HG03280 (cell line): ENCODE measurements at regions not wholly inside any gene's neighbourhood (a gene's known extent, or its start where the extent isn't known, plus 50 kb on each side); places are given as distances from the start of the nearest gene placed in this dataset.

ENCODE experiments used
- ATAC-seq: cut with Tn5 transposase; IDR thresholded peaks from one replicate; pipeline ENCODE4 v1.9.1; 2021; ENCODE audit warnings: mild to moderate bottlenecking, moderate library complexity; ENCODE audit not compliant: unreplicated experiment

DNA sequence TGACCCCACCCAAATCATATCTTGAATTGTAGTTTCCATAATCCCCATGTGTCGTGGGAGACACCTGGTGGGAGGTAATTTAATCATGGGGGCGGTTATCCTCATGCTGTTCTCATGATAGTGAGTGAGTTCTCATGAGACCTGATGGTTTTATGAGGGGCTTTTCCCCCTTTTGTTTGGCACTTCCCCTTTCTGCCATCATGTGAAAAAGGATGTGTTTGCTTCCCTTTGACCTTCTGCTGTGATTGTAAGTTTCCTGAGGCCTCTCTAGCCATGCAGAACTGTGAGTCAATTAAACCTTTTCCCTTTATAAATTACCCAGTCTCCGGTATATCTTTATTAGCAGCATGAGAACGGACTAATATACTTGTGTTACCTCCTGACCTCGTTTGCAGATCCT, 156.6 kb upstream of the MTNR1B start:
- no peak for ATAC-seq

DNA sequence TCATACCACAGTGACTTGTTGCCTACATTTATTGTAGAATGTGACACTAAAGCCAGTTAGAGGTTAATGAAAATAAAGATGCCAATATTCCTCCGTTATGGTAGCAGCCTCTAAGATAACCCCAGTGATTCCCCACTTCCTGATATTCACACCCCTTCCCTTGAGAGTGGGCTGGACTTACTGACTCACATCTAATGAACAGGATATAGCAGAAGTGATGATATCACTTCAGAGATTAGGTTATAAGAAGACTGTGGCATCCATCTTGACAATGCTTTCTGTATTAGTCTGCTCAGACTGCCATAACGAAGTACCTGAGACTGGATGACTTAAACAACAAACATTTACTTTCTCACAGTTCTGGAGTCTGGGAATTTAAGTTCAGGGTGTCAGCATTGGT, 149.6 kb upstream of the MTNR1B start:
- ATAC-seq, result no peak

DNA sequence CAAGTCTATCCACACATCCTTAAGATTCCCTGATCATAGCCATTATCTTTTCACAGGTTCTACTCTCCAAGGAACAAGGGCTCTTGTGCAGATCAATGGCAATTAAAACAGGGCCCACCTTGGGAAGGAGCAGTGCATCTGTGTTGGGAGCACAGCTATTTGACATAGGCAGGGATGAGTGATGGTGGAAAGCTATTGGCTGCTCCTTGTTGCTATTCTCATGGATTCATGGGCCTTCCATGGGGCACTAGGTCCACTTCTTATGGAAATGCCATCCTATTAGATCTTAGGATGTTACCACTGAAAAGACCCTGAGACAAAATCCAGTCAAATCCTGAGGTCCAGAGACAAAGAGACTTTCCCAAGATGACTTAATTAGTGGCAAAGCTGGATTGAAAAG, 148.6 kb upstream of the MTNR1B start:
- no peak for ATAC-seq

DNA sequence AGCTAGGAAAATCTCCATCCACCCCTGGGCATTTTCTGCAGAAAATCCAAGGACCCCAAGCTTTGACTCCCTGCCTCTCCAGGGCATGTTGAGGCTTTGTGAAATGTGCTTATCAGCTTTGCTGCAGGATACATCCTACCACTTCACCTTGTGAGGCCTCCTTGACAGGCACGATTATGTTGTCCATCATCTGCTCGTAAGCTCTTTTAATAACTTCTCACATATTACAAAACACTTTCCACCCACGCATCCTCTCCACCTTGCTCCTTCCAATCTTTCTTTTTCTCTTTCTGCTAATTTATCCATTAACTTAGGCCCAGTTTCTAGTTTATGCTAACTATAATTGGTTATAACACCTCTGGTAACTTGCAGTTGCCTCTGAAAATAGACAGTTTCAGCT, 147.0 kb upstream of the MTNR1B start:
- no peak for ATAC-seq

DNA sequence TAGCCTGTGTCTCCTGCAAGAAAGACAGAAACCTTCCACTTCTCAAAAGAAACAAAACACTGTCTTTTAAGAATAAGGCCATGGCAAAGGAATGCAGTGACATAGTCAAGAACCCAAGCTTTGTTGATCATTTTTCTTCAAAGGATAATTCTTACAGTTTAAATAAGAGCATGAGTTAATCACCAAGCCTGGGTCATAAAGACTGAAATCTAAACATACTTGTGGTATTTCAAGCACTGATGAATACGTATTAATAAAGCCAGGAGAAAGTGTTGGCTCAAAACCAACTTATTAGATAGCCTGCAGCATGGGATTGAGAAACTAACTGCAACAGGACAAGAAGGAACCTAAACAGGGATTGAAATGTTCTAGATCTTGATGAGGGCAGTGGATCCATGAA, 143.3 kb upstream of the MTNR1B start:
- no peak for ATAC-seq

DNA sequence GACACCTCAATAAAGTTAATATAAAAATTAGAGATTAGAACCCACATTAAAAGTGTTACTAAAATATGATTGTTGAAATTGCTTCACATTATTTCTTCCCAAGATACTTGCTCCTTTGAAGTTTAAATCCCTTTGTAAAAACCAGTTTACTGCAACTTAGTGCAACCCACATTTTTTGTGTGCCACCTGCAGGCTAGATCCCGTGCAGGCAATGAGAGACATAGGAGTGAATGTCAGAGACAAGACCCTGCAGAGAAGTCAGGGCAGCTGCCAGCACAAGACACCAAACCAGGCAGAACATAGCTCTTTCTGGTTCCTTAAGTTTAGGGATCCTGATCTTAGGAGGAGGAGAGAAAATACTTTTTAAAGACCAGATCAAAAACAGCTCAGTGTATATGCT, 142.8 kb upstream of the MTNR1B start:
- ATAC-seq, result no peak

DNA sequence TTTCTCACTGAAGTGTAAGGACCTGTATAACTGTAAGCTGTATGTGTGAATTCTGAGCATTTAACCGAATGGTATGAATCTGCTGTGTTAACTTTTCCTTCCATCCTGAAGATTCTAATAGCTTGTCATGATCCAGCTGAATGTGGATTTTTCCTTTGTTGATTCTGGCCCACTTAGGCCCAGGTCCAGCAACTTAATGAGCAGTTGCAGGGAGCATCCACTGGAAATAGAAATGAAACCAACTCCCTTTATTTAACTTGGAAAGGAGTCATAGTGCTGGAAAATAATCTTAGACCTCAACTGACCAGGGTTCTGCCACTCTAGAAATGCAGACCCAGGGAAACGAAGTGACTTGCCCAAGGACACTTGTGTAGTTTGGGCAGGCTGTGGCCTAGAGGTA, 142.3 kb upstream of the MTNR1B start:
- ATAC-seq, result no peak

DNA sequence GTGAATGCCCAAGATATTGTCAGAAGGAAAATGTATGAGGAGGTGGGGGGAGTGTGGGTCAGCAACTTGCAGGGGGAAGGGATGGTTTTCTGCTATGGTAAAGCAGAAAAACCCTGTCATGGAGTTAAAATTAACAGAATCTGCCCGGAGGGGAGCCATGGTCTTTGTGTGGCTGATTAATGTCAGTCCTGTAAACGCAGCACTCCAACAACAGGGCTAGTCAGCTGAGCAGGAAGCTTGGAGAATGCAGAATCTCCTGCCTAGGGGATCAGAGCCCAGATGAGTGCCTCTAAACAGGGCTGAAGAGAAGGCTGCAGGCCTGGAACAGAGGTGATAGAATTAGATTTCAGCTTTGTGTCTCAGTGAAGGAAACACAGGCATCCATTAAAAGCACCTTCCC, 140.9 kb upstream of the MTNR1B start:
- ATAC-seq, result no peak

DNA sequence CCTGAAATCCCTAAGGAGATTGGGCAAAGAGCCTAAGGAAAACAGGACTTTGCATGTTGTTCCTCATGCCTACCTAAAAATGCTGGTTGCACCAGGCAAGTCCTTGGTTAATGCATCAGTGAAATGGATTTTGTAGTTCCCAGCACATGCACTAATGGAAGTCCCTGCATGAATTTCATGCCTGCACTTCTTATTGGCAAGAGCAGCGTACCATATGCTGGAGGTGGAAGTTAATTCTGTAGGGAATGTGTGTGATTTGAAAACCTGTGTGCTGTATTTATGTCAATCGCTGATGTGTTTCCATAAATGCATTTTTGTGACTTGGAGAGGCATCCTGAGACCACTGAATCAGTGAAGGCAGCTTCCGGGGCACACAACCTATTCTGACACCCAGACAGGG, 140.3 kb upstream of the MTNR1B start:
- no peak for ATAC-seq

DNA sequence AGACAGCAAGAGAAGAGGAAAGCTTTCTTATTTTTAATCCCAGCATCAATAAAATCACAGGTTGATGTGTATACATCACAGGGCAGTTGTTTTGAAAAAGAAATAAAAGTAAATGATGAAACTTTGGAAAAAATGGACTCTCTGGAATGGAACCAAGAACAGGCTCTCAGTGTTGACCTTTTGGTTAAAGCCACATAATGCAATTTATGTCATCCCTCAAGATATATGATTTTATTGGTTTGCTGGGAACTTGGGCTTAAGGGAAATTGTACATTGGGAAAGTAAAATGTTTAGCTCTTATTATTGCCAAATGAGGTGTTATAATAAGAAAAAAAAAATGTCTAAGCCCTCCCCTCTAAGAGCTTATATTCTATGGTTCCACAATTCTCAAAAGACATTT, 139.8 kb upstream of the MTNR1B start:
- ATAC-seq, result no peak

DNA sequence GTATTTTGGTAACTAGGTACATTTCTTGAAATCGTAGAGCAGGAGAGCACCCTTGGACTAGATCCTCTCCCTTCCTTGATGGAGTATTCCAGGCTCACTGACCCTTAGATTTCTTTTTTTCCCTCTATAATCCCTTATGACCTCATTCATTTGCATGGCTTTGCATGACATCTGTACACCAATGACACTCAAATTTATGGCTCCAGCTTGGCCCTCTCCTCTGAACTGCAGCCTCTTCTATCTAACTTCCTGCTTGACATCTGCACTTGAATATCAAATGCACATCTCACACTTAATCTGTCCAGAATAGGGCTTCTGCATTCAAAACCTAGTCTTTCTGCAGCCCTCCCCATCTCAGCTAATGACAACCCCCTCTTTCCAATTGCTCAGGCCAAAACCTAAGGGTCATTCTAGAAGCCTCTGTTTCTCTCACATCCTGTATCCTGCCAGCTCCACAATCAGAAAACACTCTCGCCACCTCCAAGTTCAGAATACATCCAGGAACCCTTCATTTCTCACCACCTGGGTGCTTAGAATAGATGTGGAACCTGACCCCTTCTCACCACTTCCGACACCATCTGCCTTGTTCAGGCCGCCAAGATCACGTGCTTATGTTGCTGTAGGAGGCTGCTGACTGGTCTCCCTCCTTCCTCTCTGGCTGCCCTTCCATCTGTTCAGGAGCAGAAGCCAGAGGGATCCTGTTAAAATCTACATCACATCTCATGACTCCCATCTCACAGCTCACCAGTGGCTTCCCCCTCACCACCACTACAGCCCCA, 138.9 kb upstream of the MTNR1B start:
- ATAC-seq, result peak; percentile 81

DNA sequence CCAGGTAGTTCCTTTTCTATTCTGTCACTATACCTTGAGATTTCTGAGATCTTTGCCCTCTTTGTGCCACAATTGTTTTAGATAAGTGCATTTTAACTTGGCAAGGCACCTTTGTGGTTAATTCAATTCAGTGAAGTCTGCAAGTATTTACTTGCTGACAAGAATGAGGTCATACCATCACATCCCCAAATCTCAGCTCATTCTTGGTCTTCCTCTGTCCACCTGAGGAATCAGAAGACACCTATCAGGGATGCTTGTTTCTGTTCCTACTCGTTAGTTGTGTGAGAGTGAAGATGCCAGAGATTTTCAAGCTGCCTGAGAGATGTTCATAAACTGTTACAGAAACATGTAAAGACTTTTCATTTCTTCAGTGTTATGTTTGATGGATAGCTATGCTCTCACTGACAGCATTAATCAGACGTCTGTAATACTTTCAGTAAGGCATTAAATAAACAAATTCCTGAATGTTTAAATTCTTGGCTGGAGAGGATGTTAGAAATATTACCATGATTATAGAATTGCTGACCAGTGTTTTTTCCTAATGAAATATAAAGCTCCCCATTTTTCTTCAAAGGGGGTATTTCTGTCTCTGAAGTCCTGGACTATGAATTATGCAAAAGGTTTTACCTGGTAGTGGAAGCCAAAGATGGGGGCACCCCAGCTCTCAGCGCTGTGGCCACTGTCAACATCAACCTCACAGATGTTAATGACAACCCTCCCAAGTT, 135.0 kb upstream of the MTNR1B start:
- no peak for ATAC-seq

DNA sequence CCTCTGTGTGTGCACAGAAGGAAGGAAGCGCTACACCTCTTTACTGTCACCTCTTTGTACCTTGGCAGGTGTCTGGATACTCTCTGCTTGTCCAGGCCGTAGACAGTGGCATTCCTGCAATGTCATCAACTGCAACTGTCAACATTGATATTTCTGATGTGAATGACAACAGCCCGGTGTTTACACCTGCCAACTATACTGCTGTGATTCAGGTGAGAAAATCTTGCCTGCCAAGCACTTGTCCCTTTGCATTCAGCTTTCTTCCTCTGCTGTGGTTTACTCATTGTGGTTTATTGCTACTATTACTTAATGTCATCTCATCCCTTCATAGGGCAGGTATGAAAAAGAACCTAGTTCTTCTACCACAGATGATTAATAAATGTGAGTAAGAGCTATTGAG, 131.9 kb upstream of the MTNR1B start:
- no peak for ATAC-seq

DNA sequence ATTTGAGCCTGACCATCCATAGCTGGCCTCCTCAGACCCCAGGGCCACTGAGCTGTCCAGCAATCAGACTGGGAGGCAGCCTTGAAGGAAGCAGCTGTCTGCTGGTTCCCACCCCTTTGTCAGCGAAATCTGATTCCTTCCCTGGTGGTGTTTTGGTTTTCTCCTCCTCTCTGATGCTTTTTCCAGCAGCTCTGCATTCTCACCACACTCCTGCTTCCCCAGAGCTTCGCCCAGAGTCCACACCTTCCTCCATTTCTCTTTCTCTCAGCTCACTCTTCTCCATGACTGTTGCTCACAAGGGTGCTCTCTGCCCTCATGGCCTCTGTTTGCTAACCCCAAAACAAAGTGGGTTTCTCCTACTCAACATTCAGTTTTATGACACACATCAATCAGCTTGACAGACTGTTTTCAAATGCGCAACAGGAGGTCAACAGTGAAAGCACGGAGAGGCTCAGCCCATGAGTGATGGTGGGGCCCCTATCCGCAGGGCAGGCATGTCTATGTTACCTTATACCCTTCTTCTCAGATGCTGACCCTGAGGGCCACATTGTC, 130.6 kb upstream of the MTNR1B start:
- ATAC-seq, result no peak

DNA sequence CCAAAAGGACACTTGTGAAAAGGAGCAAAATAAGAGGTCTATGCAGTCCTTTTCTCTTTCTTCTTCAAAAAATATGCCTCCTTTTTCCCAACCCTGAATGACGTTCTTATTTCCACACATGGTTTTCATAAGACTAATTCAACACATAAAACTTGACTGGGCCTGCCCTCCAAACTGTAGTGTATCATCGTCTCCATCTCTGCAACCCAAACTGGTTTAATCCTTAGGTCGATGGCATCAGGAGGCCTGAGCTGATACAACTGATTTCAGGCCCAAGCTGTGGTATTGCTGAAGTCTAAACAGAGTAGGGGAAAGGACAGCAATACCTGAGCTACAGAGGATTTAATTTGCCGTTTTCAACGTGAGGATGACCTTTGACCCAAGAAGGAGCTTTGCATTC, 130.0 kb upstream of the MTNR1B start:
- ATAC-seq, result no peak

DNA sequence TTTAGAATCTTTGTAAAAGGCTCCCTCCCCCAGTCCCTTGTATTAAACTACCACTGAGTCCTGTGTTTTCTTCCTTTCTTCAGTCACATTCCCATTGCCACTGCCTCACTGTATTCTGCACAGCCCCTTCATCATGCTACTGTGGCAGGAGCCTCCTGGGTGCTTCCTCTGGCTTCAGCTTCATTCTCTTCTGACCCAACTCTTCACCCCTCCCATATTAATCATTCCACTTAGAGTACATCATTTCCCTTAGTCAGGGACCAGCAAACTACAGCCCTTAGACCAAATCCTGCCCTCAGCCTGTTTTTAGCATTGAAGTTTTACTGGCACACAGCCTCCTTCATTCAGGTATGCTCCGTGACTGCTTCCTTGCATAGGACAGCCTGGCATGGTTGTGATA, 127.7 kb upstream of the MTNR1B start:
- ATAC-seq, result no peak

DNA sequence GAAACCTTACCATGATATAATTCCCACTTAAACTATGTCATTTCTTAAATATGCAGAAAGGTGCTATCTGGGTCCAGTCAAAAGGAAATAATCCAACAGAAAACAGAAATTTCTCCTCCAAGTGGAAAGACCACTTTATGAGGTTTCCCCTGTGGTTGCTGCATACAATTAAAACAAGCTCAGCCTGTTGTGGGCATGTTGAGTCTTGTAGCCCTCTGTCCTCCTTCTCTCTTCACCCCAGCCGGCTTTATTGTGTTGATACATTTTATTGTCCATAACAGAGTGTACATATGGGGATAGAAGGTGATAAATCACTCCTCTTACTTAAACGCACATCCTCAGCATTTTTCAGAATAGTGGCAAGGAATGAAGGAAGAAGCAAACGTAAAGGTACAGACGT, 126.0 kb upstream of the MTNR1B start:
- ATAC-seq, result no peak

DNA sequence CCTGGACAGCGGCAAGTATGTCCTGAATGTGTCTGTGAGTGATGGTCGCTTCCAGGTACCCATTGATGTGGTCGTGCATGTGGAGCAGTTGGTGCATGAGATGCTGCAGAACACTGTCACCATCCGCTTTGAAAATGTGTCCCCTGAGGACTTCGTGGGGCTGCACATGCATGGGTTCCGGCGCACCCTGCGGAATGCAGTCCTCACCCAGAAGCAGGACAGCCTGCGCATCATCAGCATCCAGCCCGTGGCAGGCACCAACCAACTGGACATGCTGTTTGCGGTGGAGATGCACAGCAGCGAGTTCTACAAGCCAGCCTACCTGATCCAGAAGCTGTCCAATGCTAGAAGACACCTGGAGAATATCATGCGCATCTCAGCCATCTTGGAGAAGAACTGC, 125.3 kb upstream of the MTNR1B start:
- no peak for ATAC-seq

DNA sequence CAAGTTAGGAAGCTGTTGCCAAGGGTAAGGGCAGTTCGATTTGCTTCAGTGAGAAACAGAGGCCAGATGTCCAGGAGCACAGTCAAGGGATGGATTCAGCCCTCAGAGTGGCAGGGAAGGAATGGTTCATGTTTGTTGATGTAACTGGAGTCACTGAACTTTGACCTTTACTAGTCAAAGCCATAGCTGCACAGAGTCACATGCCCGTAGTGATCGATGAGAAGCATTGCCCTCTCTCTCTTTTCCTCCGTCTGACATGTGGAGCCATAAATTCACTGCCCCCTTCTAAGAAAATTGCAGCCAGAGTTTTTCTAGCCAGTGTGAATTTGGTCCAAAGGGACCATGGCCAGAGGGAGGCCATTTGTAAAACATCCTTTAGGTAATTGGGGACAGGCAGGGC, 124.1 kb upstream of the MTNR1B start:
- no peak for ATAC-seq

DNA sequence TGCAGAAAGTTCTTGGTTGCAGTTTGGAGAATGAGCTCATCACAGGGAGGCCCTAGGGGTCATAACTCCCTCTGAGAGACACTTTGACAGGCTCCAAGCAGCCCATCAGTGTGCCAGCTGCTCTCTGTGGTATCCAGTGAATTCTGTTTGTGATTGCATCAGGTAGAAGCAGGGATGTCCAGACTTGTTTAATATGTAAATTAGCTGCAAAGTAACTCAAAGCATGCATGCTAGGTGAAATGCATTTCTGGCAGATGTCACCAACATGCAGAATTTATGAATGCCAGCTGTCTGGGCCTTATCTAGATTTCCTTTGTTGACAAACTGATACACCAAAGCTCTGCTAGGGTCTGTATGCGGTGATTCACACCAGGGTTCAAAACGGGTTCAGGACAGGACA, 123.6 kb upstream of the MTNR1B start:
- ATAC-seq, result no peak

DNA sequence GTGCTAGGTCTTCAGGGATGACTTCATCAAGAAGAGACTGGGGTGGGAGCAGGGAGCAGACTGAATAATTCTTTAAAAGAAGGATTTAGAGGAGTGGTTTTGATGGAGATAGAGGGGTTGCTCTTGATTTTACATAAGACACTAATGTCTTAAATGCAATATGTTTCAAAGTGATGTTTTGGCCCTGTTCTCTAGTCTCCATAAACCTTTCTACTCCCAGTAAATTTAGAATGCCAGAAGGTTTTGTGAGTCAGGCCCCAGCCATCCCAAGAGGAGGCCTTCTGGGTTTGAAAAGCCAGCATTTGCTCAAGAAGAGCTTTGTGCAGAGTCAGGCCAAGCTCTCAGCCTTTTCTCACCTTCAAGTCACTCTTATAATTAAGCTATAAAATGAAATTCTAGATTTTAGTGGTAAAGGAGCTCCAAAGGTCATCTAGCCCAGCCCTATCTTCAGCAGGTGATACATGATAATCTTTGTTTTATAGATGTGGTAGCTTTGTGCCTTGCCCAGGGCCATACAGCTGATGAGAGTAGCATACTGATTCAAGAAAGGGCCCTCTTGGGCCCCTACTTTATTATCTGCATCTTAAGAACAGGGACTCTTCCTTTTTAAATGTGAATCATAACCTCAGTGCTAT, 122.8 kb upstream of the MTNR1B start:
- no peak for ATAC-seq

DNA sequence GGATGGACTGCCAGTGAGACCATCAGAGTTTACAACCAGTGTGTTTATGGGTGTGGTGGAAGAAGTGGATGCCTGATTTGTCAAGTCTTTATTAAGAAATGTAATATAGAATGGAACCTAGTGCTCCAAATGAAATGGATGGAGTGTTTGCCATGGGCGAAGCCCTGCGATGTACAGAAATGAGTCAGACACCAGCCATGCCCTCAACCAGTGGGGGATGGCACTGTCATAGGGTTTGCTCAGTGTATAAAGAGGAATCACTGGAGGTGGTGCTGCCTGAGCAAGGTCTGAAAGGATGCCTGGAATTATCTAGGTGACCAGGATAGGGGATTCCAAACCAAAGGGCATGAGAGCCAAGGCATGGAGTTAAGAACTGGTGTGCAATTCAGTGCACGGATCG, 120.9 kb upstream of the MTNR1B start:
- no peak for ATAC-seq
